Small intestine (tissue), 7 donors: ENCODE measurements at regions not wholly inside any gene's neighbourhood (a gene's known extent, or its start where the extent isn't known, plus 50 kb on each side); places are given as distances from the start of the nearest gene placed in this dataset.

Experiments used
- DNase-seq, 2 donors: peaks; one replicate each; pipeline versions ENCODE4 v3.0.0 to v3.0.0-alpha.2; 2013
- FAIRE-seq: peaks from 2 replicates; lab custom pipeline; 2012; peaks lifted over from hg19 to GRCh38; lab: Jason Lieb, UNC
- H3K27ac ChIP-seq, 3 donors: one replicate each; pipeline ENCODE4 v1.5.1; 2013; ENCODE audit warnings: low read length in 2 of 3, mild to moderate bottlenecking in 2 of 3, control low read depth in 1 of 3, inconsistent platforms in 1 of 3, low read depth in 1 of 3, moderate library complexity in 1 of 3
- H3K27me3 ChIP-seq, 3 donors: one replicate each; pipeline ENCODE4 v1.6.1; 2013; ENCODE audit warnings: low read length in 3 of 3, inconsistent platforms in 1 of 3; ENCODE audit not compliant: control insufficient read depth in 3 of 3, insufficient read depth in 3 of 3
- H3K36me3 ChIP-seq, 3 donors: one replicate each; pipeline ENCODE4 v1.6.1; 2013; ENCODE audit warnings: low read length in 3 of 3, inconsistent platforms in 1 of 3, low read depth in 1 of 3, mild to moderate bottlenecking in 1 of 3, moderate library complexity in 1 of 3; ENCODE audit not compliant: control insufficient read depth in 3 of 3, insufficient read depth in 2 of 3
- H3K4me1 ChIP-seq, 3 donors: one replicate each; pipeline ENCODE4 v1.6.1; 2013; ENCODE audit warnings: low read length in 2 of 3, inconsistent platforms in 1 of 3, low read depth in 1 of 3, mild to moderate bottlenecking in 1 of 3, moderate library complexity in 1 of 3; ENCODE audit not compliant: control insufficient read depth in 3 of 3, insufficient read depth in 2 of 3
- H3K4me3 ChIP-seq, 3 donors: one replicate each; pipeline ENCODE4 v1.5.1; 2013; ENCODE audit warnings: low read length in 3 of 3, control low read depth in 1 of 3, inconsistent platforms in 1 of 3, low read depth in 1 of 3, mild to moderate bottlenecking in 1 of 3, moderate library complexity in 1 of 3
- H3K9me3 ChIP-seq, 2 donors: one replicate each; pipeline ENCODE4 v1.6.1; 2013; ENCODE audit warnings: low read depth in 1 of 2, low read length in 1 of 2; ENCODE audit not compliant: control insufficient read depth in 2 of 2, insufficient read depth in 1 of 2
- WGBS, 3 donors: extraction: QIAGEN DNeasy Blood & Tissue Kit; methylation state at CpG; one replicate each; pipeline ENCODE4 v1.1.7; 2013; 5-methylcytosine and 5-hydroxymethylcytosine counted together
- donor health status: healthy with polysubstance abuse.
- donor health status: control.
- donor health status: control.
- donor health status: Bipolar disorder and iron deficiency.
- donor health status: healthy.

DNA sequence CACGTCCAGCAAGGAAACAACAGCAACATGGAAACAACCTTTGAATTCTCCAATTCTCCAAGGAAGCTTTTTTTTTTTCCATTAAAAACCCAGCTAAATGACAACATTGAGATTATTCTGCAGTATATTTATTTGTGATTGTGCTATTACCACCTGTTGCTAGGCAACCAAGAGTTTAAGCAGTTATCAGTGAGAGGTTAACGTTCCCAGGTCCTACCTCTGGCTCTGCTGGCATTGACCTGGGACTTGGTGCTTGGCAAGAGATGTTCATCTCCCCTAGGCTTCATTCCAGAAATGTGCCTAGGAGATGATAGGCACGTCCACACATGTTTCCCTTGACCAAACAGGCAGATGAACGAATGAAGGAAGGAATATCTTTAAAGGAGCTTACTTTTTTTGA, 157.0 kb downstream of the TDRD15 start:
- H3K9me3 ChIP-seq = no peaks in the 10 kb centered on the region
- FAIRE-seq = no peak
- H3K4me1 ChIP-seq = peaks cover 0 to 3% (median 0%) of the 10 kb centered on the region in 3 donors
- no peak for DNase-seq
- no peak overlapping the region for H3K27ac ChIP-seq
- H3K27me3 ChIP-seq = no peaks in the 10 kb centered on the region
- H3K4me3 ChIP-seq = no peak overlapping the region
- WGBS, 3 donors = 21 to 59% (median 28%) methylated on average over 4 of the region's 4 CpGs
- H3K36me3 ChIP-seq = no peaks in the 10 kb centered on the region

DNA sequence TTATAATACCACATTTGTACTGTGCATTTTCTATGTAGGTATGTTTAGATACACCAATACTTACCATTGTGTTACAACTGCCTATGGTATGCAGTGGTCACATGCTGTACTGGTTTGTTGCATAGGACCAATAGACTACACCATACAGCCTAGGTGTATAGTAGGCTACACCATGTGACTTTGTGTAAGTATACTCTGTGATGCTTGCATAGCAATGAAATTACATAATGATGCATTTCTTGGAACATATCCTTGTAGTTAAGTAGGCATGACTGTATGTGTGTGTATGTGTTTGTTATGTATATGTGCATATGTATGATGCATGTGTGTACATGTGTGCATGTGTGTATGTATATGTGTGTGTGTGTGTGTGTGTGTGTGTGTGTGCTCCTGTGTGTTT, 157.6 kb downstream of the TDRD15 start:
- H3K4me1 ChIP-seq = peaks cover 0 to 3% (median 0%) of the 10 kb centered on the region in 3 donors
- H3K9me3 ChIP-seq = no peaks in the 10 kb centered on the region
- H3K36me3 ChIP-seq = no peaks in the 10 kb centered on the region
- FAIRE-seq (no peak), DNase-seq (no peak)
- H3K27me3 ChIP-seq = no peaks in the 10 kb centered on the region
- H3K4me3 ChIP-seq = no peak overlapping the region
- H3K27ac ChIP-seq = no peak overlapping the region

DNA sequence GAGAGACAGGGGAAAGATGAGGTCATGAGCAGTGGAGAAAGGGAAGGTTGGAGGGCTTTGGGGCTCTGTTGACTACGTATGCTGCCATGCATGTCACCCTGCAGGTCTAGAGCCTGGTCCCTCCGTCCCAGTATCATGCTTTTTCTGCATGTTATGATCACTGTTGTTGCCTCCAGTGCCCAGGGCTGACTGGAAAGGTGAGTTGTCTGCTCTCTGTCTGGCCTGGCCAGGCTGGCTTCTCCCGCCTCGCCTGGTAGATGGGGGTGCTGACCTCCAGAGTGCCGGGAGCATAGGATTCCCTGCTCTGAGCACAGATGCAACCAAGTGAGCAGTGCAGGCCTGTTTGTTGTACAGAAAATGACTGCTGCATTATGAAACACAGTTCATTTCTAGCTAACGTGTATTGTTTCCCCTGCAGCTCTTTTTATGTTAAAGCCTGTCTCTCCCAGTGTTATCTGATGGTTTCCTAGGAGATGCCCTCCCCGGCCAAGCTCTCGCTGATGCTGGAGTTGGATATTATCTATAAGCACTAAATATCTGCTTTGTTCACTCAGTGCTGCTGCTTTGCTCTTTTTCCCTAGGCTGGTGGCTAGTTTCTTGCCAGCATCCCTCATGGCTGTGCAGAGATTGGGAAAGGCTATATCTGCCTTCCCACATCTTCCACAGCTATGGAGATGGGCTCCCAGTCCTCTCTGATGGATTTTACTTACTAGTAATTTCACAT, 158.2 kb downstream of the TDRD15 start:
- peaks cover 0 to 3% (median 0%) of the 10 kb centered on the region in 3 donors for H3K4me1 ChIP-seq
- H3K36me3 ChIP-seq = no peaks in the 10 kb centered on the region
- no peaks in the 10 kb centered on the region for H3K9me3 ChIP-seq
- DNase-seq (no peak), FAIRE-seq (no peak)
- WGBS, 3 donors = 48 to 63% (median 48%) methylated on average over 8 of the region's 8 CpGs
- no peaks in the 10 kb centered on the region for H3K27me3 ChIP-seq
- H3K4me3 ChIP-seq = no peak overlapping the region
- H3K27ac ChIP-seq = no peak overlapping the region

DNA sequence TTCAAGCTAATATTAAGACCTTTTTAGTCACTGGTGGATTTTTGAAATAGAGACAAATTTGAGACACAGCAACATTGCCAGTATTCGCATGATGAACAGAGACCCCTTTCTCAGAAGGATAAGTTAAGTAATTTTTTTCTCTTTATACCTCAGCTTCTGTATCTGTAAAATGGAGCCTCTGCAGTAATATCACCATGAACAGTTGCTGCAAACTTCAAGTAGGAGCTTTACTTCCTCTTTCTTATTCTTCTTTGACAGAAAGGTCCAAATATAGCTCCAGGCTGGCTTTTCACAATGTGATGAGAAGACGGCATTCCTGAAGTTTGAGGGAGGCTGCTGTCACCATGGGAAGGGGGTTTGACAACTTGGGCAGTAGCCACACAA, 158.7 kb downstream of the TDRD15 start:
- Histone ChIP-seq H3K4me3 (no peak overlapping the region), H3K27me3 (peaks cover 0 to under 1% (median 0%) of the 10 kb centered on the region in 3 donors), H3K4me1 (peaks cover 0 to 3% (median 0%) of the 10 kb centered on the region in 3 donors), H3K27ac (no peak overlapping the region), H3K9me3 (no peaks in the 10 kb centered on the region), H3K36me3 (no peaks in the 10 kb centered on the region)
- 71 to 88% (median 83%) methylated on average over 2 of the region's 2 CpGs for WGBS, 3 donors
- DNase-seq (no peak), FAIRE-seq (no peak)

DNA sequence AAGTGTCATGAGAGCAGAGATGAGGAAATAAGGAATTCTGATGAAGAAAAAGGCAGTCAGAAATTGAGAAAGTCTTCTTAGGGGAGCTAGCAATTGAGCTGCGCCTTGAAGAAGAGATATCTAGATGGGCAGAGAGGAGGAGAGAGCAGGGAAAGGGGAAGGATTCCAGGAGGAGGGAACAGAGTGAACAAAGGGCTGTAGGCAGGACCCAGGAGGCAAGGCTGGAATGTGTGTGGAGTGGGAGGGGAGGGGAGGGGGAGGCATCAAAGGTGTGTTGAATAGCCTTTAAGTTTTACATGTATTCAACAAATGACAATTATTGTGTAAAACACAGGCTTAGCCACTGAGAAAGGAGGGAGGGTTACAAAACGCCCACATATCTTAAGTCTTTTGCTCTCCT, 164.5 kb downstream of the TDRD15 start:
- peaks cover 0 to 3% (median 0%) of the 10 kb centered on the region in 3 donors for H3K27me3 ChIP-seq
- no peak overlapping the region for H3K27ac ChIP-seq
- H3K36me3 ChIP-seq = no peaks in the 10 kb centered on the region
- no peak for DNase-seq
- H3K4me3 ChIP-seq = no peak overlapping the region
- FAIRE-seq = no peak
- H3K9me3 ChIP-seq = no peaks in the 10 kb centered on the region
- WGBS, 3 donors = 57 to 76% (median 65%) methylated on average over 2 of the region's 2 CpGs
- H3K4me1 ChIP-seq = no peaks in the 10 kb centered on the region

DNA sequence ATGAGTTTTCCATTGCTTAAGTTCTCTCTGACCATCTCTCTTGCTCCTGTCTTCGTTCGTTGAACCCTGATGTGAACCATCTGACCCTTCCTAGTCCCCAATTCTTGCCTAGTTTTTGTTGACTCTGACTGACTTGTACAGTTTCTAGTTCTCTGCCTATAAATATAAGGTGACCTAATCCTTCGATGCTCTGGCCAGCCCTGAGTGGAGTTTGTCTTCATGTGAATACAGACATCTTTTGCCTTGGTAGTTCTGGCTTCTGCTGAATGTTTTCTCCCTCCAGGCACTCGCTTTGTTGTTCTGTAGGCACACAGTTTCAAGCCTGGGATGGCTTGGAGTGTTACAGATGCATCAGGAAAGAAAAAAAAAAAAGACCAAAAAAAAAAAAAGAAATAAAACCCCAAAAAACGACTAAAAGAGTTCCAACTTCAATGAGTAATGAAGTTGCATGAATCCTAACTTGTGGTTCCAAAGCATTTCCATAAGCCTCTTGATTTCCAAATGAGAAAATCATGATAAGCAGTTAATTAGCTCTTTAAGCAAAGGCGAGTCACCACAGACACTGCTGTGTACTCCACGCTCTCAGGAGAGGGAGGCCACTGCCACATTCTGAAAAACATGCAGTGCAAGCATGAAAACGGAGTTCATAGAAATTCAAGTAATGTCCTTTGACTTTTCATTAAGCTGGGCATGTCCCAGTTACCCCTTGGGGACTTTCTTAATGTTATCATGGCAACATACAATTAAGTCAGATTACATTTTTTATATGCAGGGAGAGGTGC, 165.2 kb downstream of the TDRD15 start:
- Histone ChIP-seq H3K9me3 (no peaks in the 10 kb centered on the region), H3K4me3 (no peak overlapping the region), H3K27ac (no peak overlapping the region), H3K36me3 (no peaks in the 10 kb centered on the region), H3K4me1 (no peaks in the 10 kb centered on the region), H3K27me3 (peaks cover 0 to 3% (median 0%) of the 10 kb centered on the region in 3 donors)
- 63 to 66% (median 64%) methylated on average over 8 of the region's 8 CpGs for WGBS, 3 donors
- FAIRE-seq = no peak
- DNase-seq = no peak

DNA sequence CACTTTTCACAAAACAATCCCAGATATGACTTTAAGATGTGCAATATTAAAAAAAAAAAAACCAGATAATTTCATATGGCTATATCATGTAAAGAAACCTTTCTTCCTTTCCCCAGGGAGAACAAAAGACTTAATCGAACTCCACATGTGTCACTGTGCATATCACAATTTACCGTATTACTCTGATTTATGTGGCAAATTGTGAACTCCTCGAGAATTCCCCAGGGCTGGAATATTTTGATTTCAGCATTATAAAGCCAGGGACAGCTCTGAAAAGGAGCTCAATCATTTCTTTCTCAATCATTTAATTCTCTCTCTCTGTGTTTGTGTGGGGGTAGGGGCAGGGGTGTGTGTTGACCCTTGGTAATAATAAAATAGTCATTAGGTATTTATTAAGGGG, 165.8 kb downstream of the TDRD15 start:
- peaks cover 0 to 3% (median 0%) of the 10 kb centered on the region in 3 donors for H3K27me3 ChIP-seq
- no peaks in the 10 kb centered on the region for H3K9me3 ChIP-seq
- no peak overlapping the region for H3K27ac ChIP-seq
- FAIRE-seq = no peak
- no peaks in the 10 kb centered on the region for H3K4me1 ChIP-seq
- no peak overlapping the region for H3K4me3 ChIP-seq
- H3K36me3 ChIP-seq = no peaks in the 10 kb centered on the region
- DNase-seq = no peak
- 66 to 79% (median 72%) methylated on average over 3 of the region's 3 CpGs for WGBS, 3 donors

DNA sequence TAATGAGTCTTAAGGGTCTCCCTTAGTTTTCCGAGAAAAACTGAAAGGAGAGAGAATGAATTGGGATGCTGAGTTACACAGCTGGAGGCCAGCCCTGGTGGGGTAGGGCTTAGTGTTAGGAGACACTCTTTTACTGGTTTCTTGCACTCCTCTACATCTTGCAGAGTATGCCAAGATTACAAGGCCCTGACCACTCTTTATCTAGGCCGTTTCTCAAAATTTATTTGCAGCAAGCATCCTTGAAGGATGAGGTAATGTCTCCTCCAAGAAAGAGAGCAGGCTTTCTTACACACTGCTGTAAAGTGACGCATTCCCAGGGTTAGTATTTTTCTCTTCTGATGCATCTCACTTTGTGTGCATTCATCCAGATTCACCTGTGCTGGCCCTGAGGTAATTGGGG, 166.2 kb downstream of the TDRD15 start:
- no peaks in the 10 kb centered on the region for H3K4me1 ChIP-seq
- H3K9me3 ChIP-seq = no peaks in the 10 kb centered on the region
- peaks cover 0 to 3% (median 0%) of the 10 kb centered on the region in 3 donors for H3K27me3 ChIP-seq
- H3K36me3 ChIP-seq = no peaks in the 10 kb centered on the region
- H3K27ac ChIP-seq = no peak overlapping the region
- DNase-seq (no peak), FAIRE-seq (no peak)
- 61 to 73% (median 67%) methylated on average over 3 of the region's 3 CpGs for WGBS, 3 donors
- no peak overlapping the region for H3K4me3 ChIP-seq
